HFF-Myc (cell line): ENCODE measurements at regions not wholly inside any gene's neighbourhood (a gene's known extent, or its start where the extent isn't known, plus 50 kb on each side); places are given as distances from the start of the nearest gene placed in this dataset.

ENCODE experiments used
- DNase-seq: peaks from one replicate; pipeline ENCODE4 v3.0.0-alpha.2; 2011; ENCODE audit warnings: low read depth; ENCODE audit errors: extremely low read depth
- H3K4me3 ChIP-seq: replicated peaks from 2 replicates; pipeline ENCODE4 v1.5.1; 2011; ENCODE audit warnings: low read depth, mild to moderate bottlenecking, control low read depth, low read length
- CTCF ChIP-seq: IDR thresholded peaks from 2 replicates; pipeline ENCODE4 v1.5.1; 2012; ENCODE audit warnings: mild to moderate bottlenecking, low read depth, low read length, control low read depth; ENCODE audit errors: missing control alignments

- no peak for DNase-seq
- no peak for TF ChIP-seq CTCF
- no peak overlapping the region for H3K4me3 ChIP-seq
Measured at GRCh38 chr14:53879022-53879686, 77.5 kb downstream of the BMP4 start.

GRCh38 chr14:53875324-53875897 is 81.2 kb downstream of the BMP4 start:
- TF ChIP-seq CTCF, result no peak
- H3K4me3 ChIP-seq, result no peak overlapping the region
- DNase-seq, result no peak

GRCh38 chr14:53874704-53875103 is 81.9 kb downstream of the BMP4 start:
- no peak for DNase-seq
- TF ChIP-seq CTCF, result no peak
- no peak overlapping the region for H3K4me3 ChIP-seq

- TF ChIP-seq CTCF, result no peak
- H3K4me3 ChIP-seq, result no peak overlapping the region
- no peak for DNase-seq
Measured at GRCh38 chr14:53872681-53873089, 83.9 kb downstream of the BMP4 start.

- no peak for TF ChIP-seq CTCF
- no peak for DNase-seq
- no peak overlapping the region for H3K4me3 ChIP-seq
Measured at GRCh38 chr14:53871951-53872350, 84.7 kb downstream of the BMP4 start.

GRCh38 chr14:53871011-53871410 is 85.6 kb downstream of the BMP4 start:
- DNase-seq, result no peak
- H3K4me3 ChIP-seq, result no peak overlapping the region
- no peak for TF ChIP-seq CTCF
